GM18502 (cell line): ENCODE measurements at regions not wholly inside any gene's neighbourhood (a gene's known extent, or its start where the extent isn't known, plus 50 kb on each side); places are given as distances from the start of the nearest gene placed in this dataset.

Source experiments
- ATAC-seq: cut with Tn5 transposase; IDR thresholded peaks from one replicate; pipeline ENCODE4 v1.9.1; 2021; ENCODE audit warnings: mild to moderate bottlenecking; ENCODE audit not compliant: unreplicated experiment, poor library complexity

DNA sequence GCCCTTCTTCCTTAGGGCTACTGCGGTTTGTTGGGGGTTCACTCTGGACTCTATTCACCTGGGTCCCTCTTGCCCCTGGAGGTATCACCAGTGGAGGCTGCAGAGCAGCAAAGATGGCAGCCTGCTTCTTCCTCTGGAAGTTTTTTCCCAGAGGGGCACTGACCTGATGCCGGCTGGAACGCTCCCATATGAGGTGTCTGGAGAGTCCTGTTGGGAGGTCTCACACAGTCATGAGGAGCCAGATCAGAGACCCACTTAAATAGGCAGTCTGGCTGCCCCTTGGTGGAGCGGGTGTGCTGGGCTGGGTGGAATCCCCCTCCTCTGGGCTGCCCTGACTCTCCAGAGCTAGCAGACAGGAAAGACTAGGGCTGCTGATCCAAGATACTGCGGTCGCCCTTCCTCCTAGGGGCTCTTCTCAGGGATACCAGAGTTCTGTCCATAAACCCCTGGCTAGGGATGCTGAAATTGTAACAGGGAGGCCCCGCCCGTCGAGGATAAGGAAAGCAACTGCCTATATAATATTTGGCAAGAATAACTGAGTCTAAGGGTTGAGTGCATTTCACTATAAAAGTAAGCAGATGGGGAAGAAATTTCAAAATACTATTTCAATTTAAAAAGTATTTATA is 140.7 kb downstream of the NOL4 start:
- ATAC-seq = no peak

DNA sequence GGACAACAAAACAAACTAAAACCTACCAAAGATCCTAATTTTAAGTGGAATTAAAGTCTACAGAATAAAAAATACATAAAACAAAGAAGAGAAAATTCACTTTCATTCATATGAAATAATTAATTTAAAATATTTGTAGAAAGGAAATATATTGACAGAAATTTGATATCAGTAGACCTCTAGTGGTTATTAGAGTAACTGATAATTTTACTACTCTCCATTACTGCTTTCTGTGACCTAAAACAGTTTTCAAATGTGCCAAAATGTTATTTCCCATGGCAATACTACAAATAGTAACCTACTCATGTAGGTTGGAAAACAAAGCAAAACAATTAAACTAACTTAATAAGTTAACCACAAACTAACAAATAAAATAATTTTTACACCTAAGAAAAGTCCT is 147.1 kb downstream of the NOL4 start:
- no peak for ATAC-seq

DNA sequence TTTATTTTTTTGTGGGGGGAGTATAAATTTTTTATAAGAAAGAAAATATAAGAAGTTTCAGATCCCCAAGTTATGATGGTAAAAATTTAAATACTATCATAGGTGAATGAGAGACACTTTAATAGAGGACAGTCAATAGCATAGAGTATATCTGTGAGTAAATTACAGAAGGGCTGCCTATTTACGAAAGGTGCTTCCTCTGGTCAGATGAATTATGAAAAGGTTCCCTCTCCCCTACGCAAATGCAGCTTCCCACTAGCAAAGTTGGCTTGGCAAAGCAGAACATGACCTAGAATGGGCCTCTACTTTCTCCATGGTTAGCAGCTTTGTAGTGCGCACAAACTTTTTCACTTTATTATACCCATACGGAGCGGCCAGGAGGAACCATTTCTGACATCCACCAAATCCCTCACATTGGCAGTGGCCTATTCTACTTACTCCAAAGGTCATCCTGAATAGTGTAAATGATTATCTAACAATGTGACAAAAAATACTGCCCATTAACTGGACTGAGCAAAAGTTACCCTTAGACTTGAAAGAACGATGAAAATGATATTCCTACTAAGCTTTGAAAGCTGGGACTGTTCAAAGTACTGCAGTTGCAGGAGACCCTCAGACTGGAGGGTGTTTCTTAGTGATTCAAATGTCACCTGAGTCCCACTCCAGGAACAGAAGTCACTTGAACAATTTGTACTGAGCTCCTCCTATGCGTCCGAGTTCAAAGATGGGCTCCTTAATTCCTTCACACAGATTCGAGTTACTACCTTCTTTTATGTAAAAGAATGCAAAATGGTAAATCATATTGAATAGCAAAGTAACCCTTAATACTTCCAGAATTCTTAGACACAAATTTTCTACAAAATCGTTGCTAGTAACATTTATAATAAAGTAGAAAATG is 148.5 kb downstream of the NOL4 start:
- ATAC-seq = no peak

DNA sequence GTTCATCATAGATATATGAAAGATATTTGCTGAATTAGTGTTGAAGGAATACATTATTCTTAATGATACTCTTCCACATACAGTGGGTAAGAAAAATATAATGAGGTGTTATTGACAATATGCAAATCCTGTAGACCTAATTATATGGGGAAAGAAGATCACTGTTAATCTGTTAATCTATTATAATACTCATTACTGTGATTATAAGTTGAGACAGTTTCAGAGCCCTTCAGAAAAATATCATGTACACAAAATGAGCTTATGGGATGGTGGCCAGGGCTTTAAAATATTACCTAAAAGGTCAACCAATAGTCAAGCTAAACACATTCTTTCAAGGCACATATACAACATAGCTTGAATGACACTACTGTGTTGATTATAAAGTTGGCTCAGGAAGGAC is 163.5 kb downstream of the NOL4 start:
- ATAC-seq = no peak

DNA sequence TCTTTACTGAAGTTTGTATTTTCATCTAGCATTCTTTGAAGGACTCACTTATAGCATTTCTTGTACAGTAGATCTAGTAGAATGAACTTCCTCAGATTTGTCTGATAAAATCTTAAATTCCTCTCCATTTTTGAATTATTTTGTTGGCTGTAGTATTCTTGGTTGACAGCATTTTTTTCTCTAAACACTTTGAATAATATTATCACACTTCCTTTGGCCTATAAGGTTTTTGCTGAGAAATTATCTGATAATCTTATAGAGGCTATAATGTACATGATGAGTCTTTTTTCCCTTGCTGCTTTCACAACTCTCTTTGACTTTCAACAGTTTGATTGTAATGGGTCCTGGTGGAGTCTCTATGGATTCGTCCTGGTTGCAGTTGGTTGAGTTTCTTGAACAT is 169.5 kb downstream of the NOL4 start:
- no peak for ATAC-seq

DNA sequence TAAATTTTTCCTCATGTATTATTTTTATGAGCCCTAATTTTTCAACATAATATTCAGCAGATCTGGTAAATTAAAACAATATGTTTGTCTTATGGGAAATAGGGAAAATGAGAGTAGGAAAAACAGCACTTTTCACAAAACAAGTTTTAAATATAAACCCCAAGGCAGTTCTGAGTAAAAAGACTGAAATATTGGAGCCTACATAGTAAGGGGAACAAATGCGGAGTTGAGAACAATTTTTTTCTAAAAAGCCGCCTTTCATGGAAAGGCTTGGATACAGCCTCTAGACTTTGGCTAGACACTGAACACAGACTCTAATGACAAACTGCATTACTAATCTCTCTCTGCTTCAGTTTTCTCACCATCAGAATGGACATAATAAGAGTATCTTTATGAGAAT is 174.1 kb downstream of the NOL4 start:
- no peak for ATAC-seq

DNA sequence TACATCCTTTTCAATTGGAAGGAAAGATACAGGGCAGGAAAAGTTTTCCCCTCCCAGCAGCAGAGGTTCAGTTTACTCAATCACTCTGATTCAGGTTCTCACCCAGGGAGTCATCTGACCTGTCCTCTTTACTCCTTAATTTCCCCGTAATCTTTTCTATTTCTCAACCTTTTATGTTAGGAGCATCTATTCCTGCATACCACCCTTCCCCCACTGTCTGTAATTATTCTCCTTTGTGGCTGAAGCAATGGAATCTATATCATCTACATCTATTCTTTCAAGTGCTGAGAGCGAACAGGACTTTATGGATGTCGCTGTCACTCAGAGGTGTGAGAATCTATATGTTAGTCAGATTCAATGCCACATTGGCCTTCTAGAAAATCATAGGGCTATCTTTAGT is 175.2 kb downstream of the NOL4 start:
- ATAC-seq = no peak

DNA sequence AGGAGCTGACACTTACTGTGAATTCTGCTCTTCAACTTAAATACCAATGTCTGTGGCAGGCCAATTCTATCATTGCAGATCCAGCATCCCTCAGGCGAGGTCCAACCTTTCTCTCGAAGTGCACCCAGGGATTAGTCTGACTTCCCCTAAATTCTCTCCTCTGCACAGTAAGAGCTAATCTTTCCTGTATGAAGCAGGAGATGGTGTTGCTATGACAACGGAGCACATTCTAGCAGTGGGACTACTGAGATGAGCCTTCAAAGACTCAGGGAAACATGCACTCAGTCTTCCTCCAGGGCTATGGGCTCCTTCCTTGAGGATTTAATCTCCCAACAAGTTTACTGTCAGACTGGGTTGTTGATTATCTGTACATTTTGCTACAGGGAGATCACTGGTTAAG is 176.3 kb downstream of the NOL4 start:
- no peak for ATAC-seq

DNA sequence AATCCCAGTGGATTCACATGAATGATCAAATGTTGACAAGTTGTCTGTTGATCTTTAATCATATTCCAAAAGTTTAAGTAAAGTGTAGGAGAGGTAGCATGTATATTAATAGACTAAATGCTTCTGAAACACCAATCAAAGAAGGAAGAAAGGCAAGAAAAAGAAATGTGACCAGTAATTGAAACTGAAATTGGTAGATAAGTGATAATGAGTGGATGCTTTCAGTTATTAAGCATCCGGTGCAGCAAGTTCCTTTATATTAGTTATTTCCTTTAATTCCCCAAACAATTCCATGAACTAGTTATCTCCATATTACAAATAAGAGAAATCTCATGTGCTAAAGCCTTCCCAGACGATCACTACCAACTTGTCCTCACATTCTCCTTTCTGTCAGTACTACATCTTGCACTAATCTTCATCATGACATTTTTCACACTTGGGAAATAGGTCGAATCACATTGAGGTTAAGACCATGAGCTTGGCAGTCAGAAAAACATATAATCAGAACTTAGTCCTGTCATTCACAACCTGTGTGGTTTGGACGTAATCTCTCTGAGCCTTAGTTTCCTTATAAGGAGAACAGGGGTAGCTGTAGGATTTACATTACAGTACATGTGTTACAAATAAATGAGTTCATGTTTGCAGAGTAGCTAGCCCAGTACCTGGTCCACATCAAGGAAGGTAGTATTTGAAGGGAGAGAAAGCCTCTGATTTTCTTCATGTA is 182.1 kb downstream of the NOL4 start:
- ATAC-seq = no peak

DNA sequence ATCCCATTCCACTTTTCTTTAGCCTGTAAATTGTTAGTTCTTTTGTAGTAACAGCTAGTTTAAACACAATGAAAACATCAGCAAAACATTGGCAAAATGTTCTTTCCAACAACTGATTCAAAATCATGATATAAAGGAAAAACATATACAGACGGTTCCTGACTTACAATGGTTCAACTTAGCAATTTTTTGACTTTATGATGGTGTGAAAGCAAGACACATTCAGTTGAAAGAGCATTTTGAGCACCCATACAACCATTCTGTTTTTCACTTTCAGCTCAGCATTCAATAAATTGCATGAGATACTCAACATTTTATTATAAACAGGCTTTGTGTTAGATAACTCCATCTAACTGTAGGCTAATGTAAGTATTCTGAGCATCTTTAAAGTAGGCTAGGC is 185.1 kb downstream of the NOL4 start:
- ATAC-seq = no peak

DNA sequence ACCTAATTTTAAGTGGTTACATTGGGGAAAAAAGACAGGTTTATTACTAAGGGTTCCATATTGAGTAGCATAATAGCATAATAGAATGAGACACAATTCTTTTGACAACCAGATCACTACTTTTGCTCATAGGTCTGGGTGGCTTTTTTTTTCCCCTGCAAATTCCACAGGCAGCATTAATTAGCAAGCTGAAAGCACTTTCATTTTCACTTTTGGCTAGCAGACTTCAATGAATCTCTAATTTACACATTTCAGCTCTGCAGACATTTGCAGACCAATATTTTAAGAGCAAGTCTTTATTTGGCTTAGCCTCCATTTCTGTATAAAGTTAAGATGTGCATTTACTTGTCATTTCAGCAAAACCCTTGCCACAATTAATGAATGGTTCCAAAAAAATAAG is 185.5 kb downstream of the NOL4 start:
- peak; percentile 70 for ATAC-seq

DNA sequence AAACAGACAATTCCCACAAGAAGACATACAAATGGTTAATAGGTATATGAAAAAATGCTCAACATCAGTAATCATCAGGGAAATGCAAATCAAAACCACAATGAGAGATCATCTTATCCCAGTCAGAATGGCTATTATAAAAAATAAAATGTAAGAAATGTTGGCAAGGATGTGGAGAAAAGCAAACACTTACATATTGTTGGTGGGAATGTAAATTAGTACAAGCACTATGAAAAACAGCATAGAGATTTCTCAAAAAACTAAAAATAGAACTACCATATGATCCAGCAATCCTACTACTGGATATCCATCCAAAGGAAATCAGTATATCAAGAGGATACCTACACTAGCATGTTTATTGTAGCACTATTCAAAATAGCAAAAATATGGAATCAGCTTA is 186.6 kb downstream of the NOL4 start:
- no peak for ATAC-seq

DNA sequence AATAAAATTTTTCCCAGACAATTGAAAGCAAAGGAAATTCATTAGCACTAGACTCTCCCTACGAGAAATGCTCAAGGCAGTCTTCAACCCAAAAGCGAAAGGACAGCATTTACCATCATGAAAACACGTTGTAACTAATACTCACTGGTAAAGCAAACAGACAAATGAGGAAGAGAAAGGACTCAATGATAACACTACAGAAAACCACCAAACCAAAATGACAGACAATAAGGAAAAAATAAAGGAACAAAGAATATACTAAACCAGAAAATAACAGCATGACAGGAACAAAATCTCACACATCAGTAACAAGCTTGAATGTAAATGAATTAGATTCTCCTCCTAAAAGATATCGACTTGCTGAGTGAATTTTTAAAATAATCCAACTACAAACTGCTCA is 190.7 kb downstream of the NOL4 start:
- no peak for ATAC-seq

DNA sequence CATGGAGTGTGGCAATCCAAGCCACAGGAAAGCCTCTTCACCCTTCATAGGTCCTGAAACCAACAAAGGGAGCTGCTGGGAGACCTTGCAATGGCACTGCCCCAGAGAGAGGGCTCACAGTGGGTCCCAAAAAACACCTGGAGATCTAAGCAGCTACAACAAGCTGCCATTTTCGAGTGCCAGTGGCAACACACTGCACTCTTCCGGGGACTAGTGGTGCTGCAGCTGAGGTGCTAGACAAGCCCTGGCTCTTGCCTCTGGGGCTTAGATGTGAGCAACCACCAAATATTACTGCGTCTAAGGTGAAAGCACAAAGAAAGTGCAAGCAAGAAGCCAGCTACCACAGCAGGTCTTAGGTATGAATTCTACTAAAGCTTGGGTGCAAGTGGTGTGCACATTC is 192.9 kb downstream of the NOL4 start:
- ATAC-seq = no peak

DNA sequence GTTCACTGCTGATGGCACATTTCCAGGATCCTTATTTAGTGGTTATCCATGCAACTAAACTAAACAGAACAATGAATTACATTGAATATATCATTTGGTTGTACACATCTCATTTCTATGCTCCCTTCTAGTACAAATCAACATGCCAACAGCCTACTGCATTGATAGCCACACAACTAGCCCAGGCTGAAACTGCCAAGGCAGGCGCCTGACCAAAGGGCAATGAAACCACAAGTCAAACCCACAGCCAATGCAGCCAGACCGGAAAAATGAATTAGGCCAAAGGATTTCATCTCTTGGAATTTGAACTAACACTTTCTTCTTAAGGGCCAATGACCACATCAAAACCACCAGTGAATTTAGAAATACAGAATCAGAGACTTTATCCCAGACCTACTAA is 196.4 kb downstream of the NOL4 start:
- no peak for ATAC-seq

DNA sequence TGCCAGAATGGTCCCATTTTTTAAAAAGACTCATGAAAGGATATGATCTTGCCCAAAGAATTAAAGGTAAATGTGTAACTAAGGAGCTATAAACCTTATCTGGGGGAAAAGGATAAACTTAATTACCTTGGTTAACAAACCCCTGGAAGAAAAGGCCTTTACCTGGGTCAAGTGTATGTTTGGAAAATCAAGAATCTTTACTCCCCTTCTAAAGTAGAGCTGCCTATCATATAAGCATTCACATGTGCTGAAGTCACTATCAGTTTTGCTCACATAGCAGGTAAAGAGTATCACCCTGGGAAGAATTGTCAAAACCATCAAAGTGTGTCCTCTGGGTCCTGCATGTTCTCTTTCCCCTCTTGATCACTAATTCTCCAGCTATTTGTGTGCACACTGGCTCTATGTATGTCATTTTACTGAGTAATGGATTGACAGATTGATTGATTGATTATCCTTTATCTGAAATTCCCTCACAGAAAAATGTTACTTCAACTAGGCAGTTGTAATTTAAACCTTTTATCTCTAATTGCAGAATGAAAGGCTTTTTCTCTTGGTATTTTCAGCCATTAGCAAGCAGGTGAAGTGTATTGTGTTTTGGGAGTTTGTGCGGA is 199.4 kb downstream of the NOL4 start:
- no peak for ATAC-seq

DNA sequence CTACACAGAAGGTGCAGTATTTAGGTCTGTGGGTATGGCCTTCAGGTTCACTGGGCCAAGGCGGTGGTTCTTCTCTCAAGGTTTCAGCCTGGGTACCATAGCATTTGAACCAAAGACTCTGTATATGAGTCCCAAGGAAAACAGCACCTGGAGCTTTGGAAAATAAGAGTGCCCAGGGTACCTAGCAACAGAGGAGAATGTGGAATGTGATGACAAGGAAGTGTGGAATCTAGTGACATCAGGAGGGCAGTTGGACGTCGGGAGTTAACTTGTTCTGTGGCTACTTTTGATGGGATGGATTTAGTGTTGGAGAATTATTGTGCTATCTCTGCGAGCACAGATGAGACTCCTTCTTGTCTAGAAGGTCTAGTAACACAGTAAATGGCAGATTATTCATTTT is 201.2 kb downstream of the NOL4 start:
- no peak for ATAC-seq

DNA sequence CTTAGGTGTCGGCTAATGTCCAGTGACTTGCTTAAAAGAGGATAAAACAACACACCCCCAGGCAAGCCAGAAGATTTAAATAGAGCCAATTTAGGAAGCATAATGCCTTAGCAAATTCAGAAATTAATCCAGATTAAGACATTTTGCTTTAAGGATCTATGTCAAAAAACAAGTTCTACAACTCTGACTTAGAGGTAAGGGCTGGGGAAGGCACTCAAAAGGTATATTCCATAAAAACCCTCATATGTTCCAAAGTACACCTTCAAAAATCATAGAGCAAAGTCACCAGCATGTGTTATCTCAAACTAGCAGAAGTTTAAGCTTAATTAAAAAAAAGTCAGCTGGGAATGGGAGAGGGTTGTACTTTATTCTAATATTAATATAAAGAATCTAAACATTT is 206.4 kb downstream of the NOL4 start:
- ATAC-seq = no peak

DNA sequence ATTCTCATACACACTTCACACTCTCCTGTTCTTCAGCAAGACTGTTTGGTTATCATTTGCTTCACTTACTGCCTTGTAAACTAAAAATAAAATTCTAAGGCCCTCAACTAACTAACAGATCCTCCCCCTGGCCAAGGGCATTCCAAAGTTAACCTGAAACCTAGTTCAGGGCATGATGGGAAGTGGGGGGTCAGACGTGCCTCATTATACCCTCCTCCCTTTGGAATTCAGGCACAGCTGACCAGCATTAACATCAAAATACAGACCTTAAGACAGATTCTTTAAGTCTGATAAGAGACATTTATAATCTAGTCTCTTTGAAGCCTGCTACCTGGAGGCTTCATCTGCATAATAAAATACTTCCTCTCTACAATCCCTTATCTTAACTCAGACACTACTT is 221.0 kb downstream of the NOL4 start:
- no peak for ATAC-seq

DNA sequence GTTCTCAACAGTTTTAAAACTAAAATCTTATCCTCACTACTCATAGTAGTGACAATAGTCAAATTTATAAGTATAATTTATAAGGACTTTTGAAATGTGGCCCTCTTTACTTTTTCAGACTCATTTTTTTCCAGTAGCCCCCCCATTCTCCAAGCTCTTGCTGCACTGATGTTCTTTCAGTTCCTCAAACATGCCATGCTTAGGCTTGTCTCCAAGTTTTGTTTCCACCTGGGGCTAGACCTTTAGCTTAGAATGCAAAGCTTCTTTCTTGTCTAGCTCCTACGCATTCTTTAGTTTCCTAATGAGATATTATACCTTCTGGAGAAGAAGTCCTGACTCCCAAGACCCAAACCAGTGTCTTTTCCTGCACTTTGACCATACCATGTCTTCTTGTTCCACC is 222.6 kb downstream of the NOL4 start:
- ATAC-seq = no peak

DNA sequence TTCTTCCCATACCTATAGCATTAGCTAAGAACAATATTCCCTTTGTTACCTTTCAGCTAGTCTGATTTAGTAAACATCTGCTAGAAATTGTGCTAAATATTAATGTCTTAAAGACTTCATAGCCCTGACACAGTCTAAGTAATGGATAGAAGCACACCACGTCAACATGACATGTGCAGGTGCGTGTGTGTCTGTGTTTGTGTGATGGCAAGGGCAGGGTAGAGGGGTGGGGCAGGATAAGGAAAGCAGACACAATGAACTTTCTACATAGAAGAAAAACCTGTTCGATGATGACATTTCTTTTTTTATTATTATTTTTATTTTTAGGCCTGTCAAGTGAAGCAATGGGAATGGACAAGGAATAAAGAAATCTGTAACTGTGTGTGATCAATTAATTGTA is 223.3 kb downstream of the NOL4 start:
- no peak for ATAC-seq
